ENCODE measurements at regions not wholly inside any gene's neighbourhood (a gene's known extent, or its start where the extent isn't known, plus 50 kb on each side); places are given as distances from the start of the nearest gene placed in this dataset.

DNA sequence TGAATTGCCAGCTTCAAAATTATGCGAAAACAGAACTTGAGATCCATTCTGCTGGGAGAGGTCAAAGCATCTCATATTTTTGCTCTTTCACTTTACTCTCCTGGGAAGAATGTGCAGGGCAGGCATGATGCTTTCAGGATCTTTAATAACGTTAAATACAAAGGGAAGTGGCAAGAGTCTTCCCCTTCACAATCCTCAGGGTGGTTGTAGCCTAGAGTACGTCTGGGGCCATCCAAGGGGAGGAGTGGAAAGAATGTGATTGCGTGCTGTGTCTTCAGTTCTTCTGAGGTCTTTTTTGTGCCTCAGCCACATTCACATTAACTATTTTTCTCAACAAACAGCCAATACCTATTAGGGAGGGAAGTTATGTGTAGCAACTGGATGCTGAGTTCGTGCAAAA lies 207.3 kb downstream of the HGF start:
- no peak for TF ChIP-seq CTCF (IDR thresholded peaks at IDR 0.05)
- TF ChIP-seq EZH2 (IDR thresholded peaks at IDR 0.05; ENCODE audit: borderline replicate concordance, insufficient read depth, low read depth, low read length, poor library complexity, severe bottlenecking) = no peak

Measured in B cell (primary cell).